Duodenal mucosa (tissue), 2 donors: ENCODE measurements at regions not wholly inside any gene's neighbourhood (a gene's known extent, or its start where the extent isn't known, plus 50 kb on each side); places are given as distances from the start of the nearest gene placed in this dataset.

Experiments
- H3K27ac ChIP-seq: one replicate; pipeline ENCODE4 v1.7.0; 2013; ENCODE audit warnings: low read depth, low read length
- H3K27me3 ChIP-seq, 2 donors: one replicate each; pipeline ENCODE4 v1.7.0; 2013; ENCODE audit warnings: low read length in 2 of 2, control low read depth in 1 of 2; ENCODE audit not compliant: insufficient read depth in 2 of 2, control insufficient read depth in 1 of 2
- H3K36me3 ChIP-seq, 2 donors: one replicate each; pipeline ENCODE4 v1.7.0; 2013; ENCODE audit warnings: low read length in 2 of 2, control low read depth in 1 of 2; ENCODE audit not compliant: insufficient read depth in 2 of 2, control insufficient read depth in 1 of 2
- H3K4me1 ChIP-seq, 2 donors: one replicate each; pipeline ENCODE4 v1.7.0; 2013; ENCODE audit warnings: low read length in 2 of 2, control low read depth in 1 of 2; ENCODE audit not compliant: insufficient read depth in 2 of 2, control insufficient read depth in 1 of 2
- H3K4me3 ChIP-seq, 2 donors: one replicate each; pipeline ENCODE4 v1.7.0; 2013; ENCODE audit warnings: low read length in 2 of 2, low read depth in 1 of 2
- H3K9ac ChIP-seq, 2 donors: one replicate each; pipeline ENCODE4 v1.7.0; 2013; ENCODE audit warnings: low read length in 2 of 2, low read depth in 1 of 2
- H3K9me3 ChIP-seq, 2 donors: one replicate each; pipeline ENCODE4 v1.7.0; 2013; ENCODE audit warnings: low read length in 2 of 2, control low read depth in 1 of 2; ENCODE audit not compliant: control insufficient read depth in 1 of 2

- H3K27me3 ChIP-seq: no peaks in the 10 kb centered on the region
- H3K4me1 ChIP-seq: peaks cover 0 to 18% of the 10 kb centered on the region in 2 donors
- H3K27ac ChIP-seq: no peak overlapping the region
- H3K36me3 ChIP-seq: no peaks in the 10 kb centered on the region
- no peaks in the 10 kb centered on the region for H3K9me3 ChIP-seq
- H3K9ac ChIP-seq: no peak overlapping the region
- no peak overlapping the region for H3K4me3 ChIP-seq
Observed at GRCh38 chr7:16975712-16976111, 93.9 kb upstream of the AGR3 start.

GRCh38 chr7:16978358-16979244 is 96.8 kb upstream of the AGR3 start:
- no peak overlapping the region for H3K4me3 ChIP-seq
- H3K27ac ChIP-seq: no peak overlapping the region
- no peaks in the 10 kb centered on the region for H3K9me3 ChIP-seq
- H3K36me3 ChIP-seq: no peaks in the 10 kb centered on the region
- peaks cover 0 to 29% of the 10 kb centered on the region in 2 donors for H3K4me1 ChIP-seq
- no peaks in the 10 kb centered on the region for H3K27me3 ChIP-seq
- no peak overlapping the region for H3K9ac ChIP-seq

GRCh38 chr7:16980539-16980938 is 98.8 kb upstream of the AGR3 start:
- no peaks in the 10 kb centered on the region for H3K36me3 ChIP-seq
- H3K9me3 ChIP-seq: no peaks in the 10 kb centered on the region
- no peak overlapping the region for H3K9ac ChIP-seq
- no peak overlapping the region for H3K27ac ChIP-seq
- H3K4me1 ChIP-seq: peaks cover 0 to 29% of the 10 kb centered on the region in 2 donors
- no peaks in the 10 kb centered on the region for H3K27me3 ChIP-seq
- no peak overlapping the region for H3K4me3 ChIP-seq

DNA sequence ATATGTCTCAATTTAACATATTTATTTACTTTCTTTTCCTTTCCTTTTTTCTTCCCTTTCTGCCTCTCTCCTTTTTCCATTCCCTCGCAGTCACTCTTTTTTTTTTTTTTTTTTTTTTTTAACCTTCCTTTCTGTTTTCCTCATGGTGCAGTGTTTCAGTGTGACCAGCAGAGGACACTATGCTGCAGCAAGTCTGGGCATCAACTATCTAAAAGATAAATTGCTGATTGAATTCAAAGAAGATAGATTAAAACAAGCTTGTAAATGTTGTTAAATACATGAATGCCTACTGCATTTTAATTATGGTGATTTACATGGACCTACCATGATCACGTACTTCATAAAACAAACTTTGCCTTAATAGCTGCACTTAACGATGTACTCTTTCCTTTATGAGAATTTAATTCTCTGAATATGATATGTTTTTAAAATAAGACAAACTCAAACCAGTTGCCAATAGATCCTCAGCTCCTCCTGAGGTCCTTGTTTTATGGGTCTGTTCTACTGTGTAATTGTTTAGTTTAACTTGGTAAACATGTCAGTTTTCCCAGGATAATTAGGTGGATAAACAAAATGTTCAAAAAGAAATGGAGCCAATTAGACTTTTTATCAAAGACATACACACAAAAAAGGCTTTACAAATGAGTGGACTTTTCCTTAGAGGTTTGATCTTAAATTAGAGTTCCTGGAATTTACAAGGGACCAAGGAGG is 101.0 kb upstream of the AGR3 start:
- Histone ChIP-seq H3K4me3 (no peak overlapping the region), H3K9ac (no peak overlapping the region), H3K36me3 (no peaks in the 10 kb centered on the region), H3K9me3 (no peaks in the 10 kb centered on the region), H3K4me1 (peaks cover 0 to 24% of the 10 kb centered on the region in 2 donors), H3K27ac (no peak overlapping the region), H3K27me3 (no peaks in the 10 kb centered on the region)

GRCh38 chr7:16984375-16984774 is 102.6 kb upstream of the AGR3 start:
- H3K27me3 ChIP-seq: no peaks in the 10 kb centered on the region
- no peak overlapping the region for H3K4me3 ChIP-seq
- H3K27ac ChIP-seq: no peak overlapping the region
- H3K9me3 ChIP-seq: no peaks in the 10 kb centered on the region
- no peak overlapping the region for H3K9ac ChIP-seq
- H3K4me1 ChIP-seq: peaks cover 0 to 16% of the 10 kb centered on the region in 2 donors
- no peaks in the 10 kb centered on the region for H3K36me3 ChIP-seq

- Histone ChIP-seq H3K27me3 (no peaks in the 10 kb centered on the region), H3K27ac (no peak overlapping the region), H3K36me3 (no peaks in the 10 kb centered on the region), H3K9me3 (no peaks in the 10 kb centered on the region), H3K4me1 (peaks cover 7 to 18% of the 10 kb centered on the region in 2 donors), H3K9ac (no peak overlapping the region), H3K4me3 (no peak overlapping the region)
Observed at GRCh38 chr7:16985621-16986020, 103.8 kb upstream of the AGR3 start.

GRCh38 chr7:16986755-16987154 is 105.0 kb upstream of the AGR3 start:
- Histone ChIP-seq H3K27me3 (no peaks in the 10 kb centered on the region), H3K9me3 (no peaks in the 10 kb centered on the region), H3K9ac (no peak overlapping the region), H3K36me3 (no peaks in the 10 kb centered on the region), H3K4me3 (no peak overlapping the region), H3K4me1 (peaks cover 12 to 19% of the 10 kb centered on the region in 2 donors), H3K27ac (no peak overlapping the region)

DNA sequence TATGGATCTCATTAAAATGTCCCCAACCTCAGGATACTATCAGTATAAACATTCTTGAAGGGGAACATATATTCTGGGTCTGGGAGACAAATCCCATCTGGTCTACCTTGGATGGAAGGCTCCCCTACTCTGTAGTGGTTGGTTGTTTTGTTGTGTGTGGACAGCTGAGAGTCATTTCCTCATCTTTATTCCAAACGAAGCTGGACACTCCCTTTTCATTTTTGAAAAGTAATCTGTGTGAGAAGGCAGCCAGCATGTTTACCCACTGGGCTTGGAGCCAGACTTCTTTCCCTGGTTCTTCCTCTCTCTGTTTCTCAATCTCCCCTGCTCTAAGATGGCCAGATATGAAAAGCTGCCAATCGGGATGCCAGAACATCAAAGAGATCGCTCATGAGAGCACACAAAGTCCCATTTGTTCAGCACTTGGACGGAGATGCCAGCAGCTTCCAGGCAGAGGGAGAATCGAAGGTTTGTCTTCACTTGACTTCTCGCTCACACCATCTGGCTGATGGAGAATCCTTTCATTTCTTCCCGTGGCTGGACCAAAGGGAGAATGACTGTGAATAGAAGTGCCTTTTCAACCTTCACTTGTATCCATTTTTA is 108.1 kb upstream of the AGR3 start:
- no peak overlapping the region for H3K27ac ChIP-seq
- no peaks in the 10 kb centered on the region for H3K36me3 ChIP-seq
- H3K27me3 ChIP-seq: no peaks in the 10 kb centered on the region
- no peak overlapping the region for H3K9ac ChIP-seq
- H3K9me3 ChIP-seq: no peaks in the 10 kb centered on the region
- peak overlapping the region; percentile 40 to 51 for H3K4me3 ChIP-seq
- H3K4me1 ChIP-seq: peaks cover 8 to 12% of the 10 kb centered on the region in 2 donors

GRCh38 chr7:16991551-16991950 is 109.8 kb upstream of the AGR3 start:
- H3K27ac ChIP-seq: no peak overlapping the region
- H3K4me3 ChIP-seq: no peak overlapping the region
- H3K36me3 ChIP-seq: no peaks in the 10 kb centered on the region
- H3K9ac ChIP-seq: no peak overlapping the region
- H3K4me1 ChIP-seq: peaks cover 8 to 12% of the 10 kb centered on the region in 2 donors
- H3K9me3 ChIP-seq: peaks cover 2 to 3% of the 10 kb centered on the region in 2 donors
- H3K27me3 ChIP-seq: no peaks in the 10 kb centered on the region

GRCh38 chr7:16993543-16993942 is 111.8 kb upstream of the AGR3 start:
- Histone ChIP-seq H3K4me3 (no peak overlapping the region), H3K4me1 (peaks cover 8 to 12% of the 10 kb centered on the region in 2 donors), H3K27ac (no peak overlapping the region), H3K9me3 (peaks cover 2 to 8% of the 10 kb centered on the region in 2 donors), H3K9ac (no peak overlapping the region), H3K36me3 (no peaks in the 10 kb centered on the region), H3K27me3 (no peaks in the 10 kb centered on the region)
